Neural crest cell (in vitro differentiated cells): ENCODE measurements at regions not wholly inside any gene's neighbourhood (a gene's known extent, or its start where the extent isn't known, plus 50 kb on each side); places are given as distances from the start of the nearest gene placed in this dataset.

ENCODE experiments used
- DNase-seq: peaks from one replicate; pipeline ENCODE4 v3.0.0; 2021; ENCODE audit warnings: low read depth, mixed read lengths, low spot score
- H3K27ac Mint-ChIP-seq: one replicate; pipeline ENCODE4 v1.8.0; 2021; ENCODE audit warnings: mild to moderate bottlenecking, mixed read lengths; ENCODE audit not compliant: unreplicated experiment
- H3K27me3 Mint-ChIP-seq: 2 replicates; pipeline ENCODE4 v1.8.0; 2021; ENCODE audit warnings: low read depth, mild to moderate bottlenecking, mixed read lengths
- H3K36me3 Mint-ChIP-seq: 2 replicates; pipeline ENCODE4 v1.8.0; 2021; ENCODE audit warnings: low read depth, mild to moderate bottlenecking, mixed read lengths
- H3K4me1 Mint-ChIP-seq: 2 replicates; pipeline ENCODE4 v1.8.0; 2021; ENCODE audit warnings: mixed read lengths
- H3K4me3 Mint-ChIP-seq: one replicate; pipeline ENCODE4 v1.8.0; 2021; ENCODE audit warnings: mild to moderate bottlenecking, mixed read lengths
- H3K9me3 Mint-ChIP-seq: 2 replicates; pipeline ENCODE4 v1.8.0; 2021; ENCODE audit warnings: mixed read lengths
- TF ChIP-seq, protein P1 (sequence below): fragments of 200-600 bp; sonication (generic); conservative IDR thresholded peaks from 2 replicates; pipeline ENCODE4 v1.5.0; 2021; ENCODE audit warnings: antibody characterized with exemption, mild to moderate bottlenecking

GRCh38 chr6:28696167-28696566 lies 170.5 kb downstream of the GPX5 start:
- no peak overlapping the region for H3K27ac Mint-ChIP-seq
- H3K9me3 Mint-ChIP-seq = no peaks in the 10 kb centered on the region
- no peak overlapping the region for H3K4me3 Mint-ChIP-seq
- no peaks in the 10 kb centered on the region for H3K36me3 Mint-ChIP-seq
- peaks cover 8% of the 10 kb centered on the region for H3K4me1 Mint-ChIP-seq
- peaks cover 73% of the 10 kb centered on the region for H3K27me3 Mint-ChIP-seq
- TF ChIP-seq, protein P1, sequence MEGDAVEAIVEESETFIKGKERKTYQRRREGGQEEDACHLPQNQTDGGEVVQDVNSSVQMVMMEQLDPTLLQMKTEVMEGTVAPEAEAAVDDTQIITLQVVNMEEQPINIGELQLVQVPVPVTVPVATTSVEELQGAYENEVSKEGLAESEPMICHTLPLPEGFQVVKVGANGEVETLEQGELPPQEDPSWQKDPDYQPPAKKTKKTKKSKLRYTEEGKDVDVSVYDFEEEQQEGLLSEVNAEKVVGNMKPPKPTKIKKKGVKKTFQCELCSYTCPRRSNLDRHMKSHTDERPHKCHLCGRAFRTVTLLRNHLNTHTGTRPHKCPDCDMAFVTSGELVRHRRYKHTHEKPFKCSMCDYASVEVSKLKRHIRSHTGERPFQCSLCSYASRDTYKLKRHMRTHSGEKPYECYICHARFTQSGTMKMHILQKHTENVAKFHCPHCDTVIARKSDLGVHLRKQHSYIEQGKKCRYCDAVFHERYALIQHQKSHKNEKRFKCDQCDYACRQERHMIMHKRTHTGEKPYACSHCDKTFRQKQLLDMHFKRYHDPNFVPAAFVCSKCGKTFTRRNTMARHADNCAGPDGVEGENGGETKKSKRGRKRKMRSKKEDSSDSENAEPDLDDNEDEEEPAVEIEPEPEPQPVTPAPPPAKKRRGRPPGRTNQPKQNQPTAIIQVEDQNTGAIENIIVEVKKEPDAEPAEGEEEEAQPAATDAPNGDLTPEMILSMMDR = no peak
- DNase-seq = no peak

DNA sequence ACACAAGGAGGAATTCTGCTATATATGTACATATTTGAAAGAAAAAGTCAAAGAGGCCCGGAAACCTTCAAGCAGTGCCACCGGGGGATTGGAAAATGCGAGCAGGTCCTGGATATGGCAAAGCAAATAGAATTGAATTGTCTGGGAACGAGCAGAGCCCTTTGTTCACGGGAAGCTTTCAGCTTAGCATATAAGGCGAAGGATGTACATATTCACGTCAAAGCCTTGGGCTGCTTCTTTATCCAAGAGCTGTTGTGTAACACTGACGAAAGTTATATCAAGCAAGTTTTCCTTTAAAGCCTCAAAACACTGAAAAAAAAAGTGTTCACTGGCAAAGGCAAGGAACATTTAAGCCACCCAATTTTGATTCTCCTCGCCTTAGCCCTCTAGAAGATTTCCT lies 171.0 kb downstream of the GPX5 start:
- no peak overlapping the region for H3K4me3 Mint-ChIP-seq
- H3K27ac Mint-ChIP-seq = no peak overlapping the region
- H3K27me3 Mint-ChIP-seq = peaks cover 75% of the 10 kb centered on the region
- no peaks in the 10 kb centered on the region for H3K9me3 Mint-ChIP-seq
- TF ChIP-seq, protein P1 = no peak
- H3K36me3 Mint-ChIP-seq = no peaks in the 10 kb centered on the region
- DNase-seq = no peak
- peaks cover 8% of the 10 kb centered on the region for H3K4me1 Mint-ChIP-seq

GRCh38 chr6:28707387-28708282 lies 182.0 kb downstream of the GPX5 start:
- H3K27me3 Mint-ChIP-seq = peaks cover 87% of the 10 kb centered on the region
- H3K4me3 Mint-ChIP-seq = peak overlapping the region; percentile 86
- peaks cover 11% of the 10 kb centered on the region for H3K36me3 Mint-ChIP-seq
- no peak for DNase-seq
- TF ChIP-seq, protein P1 = no peak
- peaks cover 12% of the 10 kb centered on the region for H3K4me1 Mint-ChIP-seq
- H3K27ac Mint-ChIP-seq = no peak overlapping the region
- peaks cover 19% of the 10 kb centered on the region for H3K9me3 Mint-ChIP-seq

DNA sequence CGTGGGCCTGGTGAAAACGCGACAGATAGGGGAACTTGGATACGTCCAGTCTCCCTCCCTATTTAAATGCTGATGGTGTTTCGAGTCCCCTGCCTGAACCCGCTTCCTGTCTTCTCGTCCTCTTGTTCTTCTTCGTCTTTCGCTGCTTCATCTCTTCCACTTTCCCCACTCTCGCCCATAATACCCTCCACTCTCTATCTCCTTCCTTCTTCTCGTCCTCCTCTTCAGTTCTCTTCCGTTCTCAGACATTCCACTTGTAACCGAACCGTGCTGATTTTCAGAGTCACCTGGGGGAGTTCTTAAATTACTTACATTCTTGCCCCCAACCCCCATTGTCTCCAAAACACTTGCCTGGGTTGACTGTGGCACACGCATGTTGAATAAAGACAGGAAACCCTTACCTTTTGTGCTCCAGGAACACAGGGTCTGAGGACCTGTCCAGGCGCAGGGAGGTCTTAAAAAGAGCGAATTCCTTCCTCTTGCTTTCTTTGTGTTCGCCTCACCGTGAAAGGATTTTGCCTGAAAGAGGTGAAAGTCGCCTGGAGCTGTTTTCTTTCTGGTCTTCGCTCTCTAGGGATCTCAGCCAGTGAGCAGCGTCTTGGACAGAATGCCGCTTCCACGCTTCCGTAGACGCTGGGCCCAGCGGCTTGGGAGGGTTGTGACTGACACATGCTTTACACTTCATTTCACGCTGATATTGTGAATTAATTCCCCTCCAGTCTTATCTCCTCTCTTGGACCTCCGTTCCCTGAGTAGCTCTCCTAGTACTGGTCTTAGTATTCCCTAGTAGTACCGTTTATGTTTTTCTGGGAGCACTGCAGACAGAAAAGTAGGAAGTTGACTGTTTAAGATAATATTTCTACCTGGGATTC lies 184.0 kb downstream of the GPX5 start:
- TF ChIP-seq, protein P1 = no peak
- Mint-ChIP-seq H3K4me3 (peak overlapping the region; percentile 86), H3K27me3 (peaks cover 83% of the 10 kb centered on the region), H3K4me1 (peaks cover 12% of the 10 kb centered on the region), H3K36me3 (peaks cover 11% of the 10 kb centered on the region), H3K27ac (no peak overlapping the region), H3K9me3 (peaks cover 19% of the 10 kb centered on the region)
- no peak for DNase-seq

- H3K9me3 Mint-ChIP-seq = peaks cover 19% of the 10 kb centered on the region
- peaks cover 11% of the 10 kb centered on the region for H3K36me3 Mint-ChIP-seq
- H3K27me3 Mint-ChIP-seq = peaks cover 83% of the 10 kb centered on the region
- TF ChIP-seq, protein P1 = no peak
- H3K4me1 Mint-ChIP-seq = peaks cover 12% of the 10 kb centered on the region
- DNase-seq = no peak
- H3K27ac Mint-ChIP-seq = no peak overlapping the region
- peak overlapping the region; percentile 86 for H3K4me3 Mint-ChIP-seq
Measured at GRCh38 chr6:28710466-28711191, 184.9 kb downstream of the GPX5 start.
